IMR-90 (cell line): ENCODE measurements at regions not wholly inside any gene's neighbourhood (a gene's known extent, or its start where the extent isn't known, plus 50 kb on each side); places are given as distances from the start of the nearest gene placed in this dataset.

Experiments
- ATAC-seq: fragments of 200-7000 bp; cut with Tn5 transposase; 2 replicates; pipeline ENCODE4 v1.9.1; 2020; ENCODE audit warnings: low read depth, mild to moderate bottlenecking, moderate library complexity
- BruUV-seq: library from RNA; stranded (reverse); fragments of 400-500 nt; replicated peaks from 2 replicates; lab custom pipeline; 2021; lab: Mats Ljungman, UMichigan
- CTCF ChIA-PET: fragments of 300-600 bp; formaldehyde crosslinking; extraction: SDS; loops from one replicate; lab custom pipeline; 2021; ENCODE audit warnings: antibody characterized with exemption; lab: Yijun Ruan, JAX
- POLR2A ChIA-PET: fragments of 300-600 bp; sonication (Branson Sonifier 250); formaldehyde crosslinking; loops from one replicate; lab custom pipeline; 2022; ENCODE audit warnings: antibody characterized with exemption; ENCODE audit not compliant: unreplicated experiment; lab: Charles Lee
- DNase-seq: peaks from one replicate; pipeline ENCODE4 v3.0.0; 2013
- H2AFZ ChIP-seq: replicated peaks from 2 replicates; pipeline ENCODE3; 2013; ENCODE audit warnings: low read length, mild to moderate bottlenecking; ENCODE audit not compliant: poor library complexity
- H2AK5ac ChIP-seq: 2 replicates; pipeline ENCODE4 v1.6.1; 2013; ENCODE audit warnings: low read depth, low read length, inconsistent platforms
- H2AK9ac ChIP-seq: replicated peaks from 2 replicates; pipeline ENCODE3; 2013; ENCODE audit warnings: mild to moderate bottlenecking, low read depth, low read length, moderate library complexity; ENCODE audit not compliant: poor library complexity
- H2BK120ac ChIP-seq: 2 replicates; pipeline ENCODE4 v1.6.1; 2013; ENCODE audit warnings: low read depth, low read length, inconsistent platforms
- H2BK15ac ChIP-seq: 3 replicates; pipeline ENCODE4 v1.6.1; 2013; ENCODE audit warnings: low read depth, low read length, inconsistent platforms
- H2BK20ac ChIP-seq: 2 replicates; pipeline ENCODE4 v1.6.1; 2013; ENCODE audit warnings: low read depth, mild to moderate bottlenecking, inconsistent platforms, low read length, moderate library complexity
- H2BK5ac ChIP-seq: 2 replicates; pipeline ENCODE4 v1.6.1; 2013; ENCODE audit warnings: mild to moderate bottlenecking, low read depth, low read length, inconsistent platforms; ENCODE audit not compliant: poor library complexity, severe bottlenecking
- H3K14ac ChIP-seq: replicated peaks from 2 replicates; pipeline ENCODE4 v1.6.1; 2013; ENCODE audit warnings: low read depth, low read length, inconsistent platforms
- H3K18ac ChIP-seq: 2 replicates; pipeline ENCODE4 v1.6.1; 2013; ENCODE audit warnings: low read depth, low read length, control low read depth
- H3K23ac ChIP-seq: 2 replicates; pipeline ENCODE4 v1.6.1; 2013; ENCODE audit warnings: low read depth, low read length, inconsistent platforms
- H3K27ac ChIP-seq: 2 replicates; pipeline ENCODE4 v1.5.1; 2013; ENCODE audit warnings: mild to moderate bottlenecking, control low read depth, low read length; ENCODE audit not compliant: insufficient read depth
- H3K27me3 ChIP-seq: 2 replicates; pipeline ENCODE4 v1.6.1; 2013; ENCODE audit warnings: low read length; ENCODE audit not compliant: control insufficient read depth, insufficient read depth
- H3K36me3 ChIP-seq: 2 replicates; pipeline ENCODE4 v1.6.1; 2013; ENCODE audit warnings: low read length, mixed read lengths; ENCODE audit not compliant: control insufficient read depth, insufficient read depth
- H3K4ac ChIP-seq: 2 replicates; pipeline ENCODE4 v1.6.1; 2013; ENCODE audit warnings: low read depth, low read length, inconsistent platforms
- H3K4me1 ChIP-seq: 2 replicates; pipeline ENCODE4 v1.6.1; 2013; ENCODE audit warnings: low read length, mixed read lengths; ENCODE audit not compliant: control insufficient read depth, insufficient read depth
- H3K4me2 ChIP-seq: 2 replicates; pipeline ENCODE4 v1.6.1; 2013; ENCODE audit warnings: low read depth, mild to moderate bottlenecking, control low read depth, low read length, moderate library complexity
- H3K4me3 ChIP-seq: 2 replicates; pipeline ENCODE4 v1.5.1; 2013; ENCODE audit warnings: low read depth, mild to moderate bottlenecking, control low read depth, low read length, moderate library complexity; ENCODE audit not compliant: insufficient read depth
- H3K56ac ChIP-seq: 2 replicates; pipeline ENCODE4 v1.6.1; 2013; ENCODE audit warnings: low read length, inconsistent platforms; ENCODE audit not compliant: insufficient read depth; ENCODE audit errors: extremely low read depth
- H3K79me1 ChIP-seq, 2 experiments: 2 replicates each; pipeline ENCODE4 v1.6.1; 2013; ENCODE audit warnings: low read length in 2 of 2, inconsistent platforms in 1 of 2, low read depth in 1 of 2
- H3K9ac ChIP-seq: 2 replicates; pipeline ENCODE4 v1.6.1; 2013; ENCODE audit warnings: low read depth, low read length, control low read depth
- H3K9me1 ChIP-seq: 2 replicates; pipeline ENCODE4 v1.6.1; 2013; ENCODE audit warnings: low read length, inconsistent platforms; ENCODE audit not compliant: insufficient read depth
- H3K9me3 ChIP-seq: 2 replicates; pipeline ENCODE4 v1.6.1; 2013; ENCODE audit warnings: low read length; ENCODE audit not compliant: control insufficient read depth, insufficient read depth
- H4K20me1 ChIP-seq: 2 replicates; pipeline ENCODE4 v1.6.1; 2013; ENCODE audit warnings: low read length, inconsistent platforms; ENCODE audit not compliant: insufficient read depth
- H4K5ac ChIP-seq: 2 replicates; pipeline ENCODE4 v1.6.1; 2013; ENCODE audit warnings: mild to moderate bottlenecking, low read depth, low read length, control low read depth
- H4K8ac ChIP-seq, 2 experiments: 2 replicates each; pipeline ENCODE4 v1.6.1; 2013; ENCODE audit warnings: low read depth in 2 of 2, low read length in 2 of 2, control low read depth in 1 of 2, inconsistent platforms in 1 of 2
- H4K91ac ChIP-seq: 2 replicates; pipeline ENCODE4 v1.6.1; 2013; ENCODE audit warnings: low read depth, low read length, inconsistent platforms; ENCODE audit not compliant: insufficient read depth
- BHLHE40 ChIP-seq: fragments of 150-350 bp; IDR thresholded peaks from 2 replicates; pipeline ENCODE4 v1.6.1; 2016; ENCODE audit warnings: mild to moderate bottlenecking, low read depth, low read length
- RAD21 ChIP-seq: IDR thresholded peaks from 2 replicates; pipeline ENCODE4 v1.6.1; 2012; ENCODE audit warnings: low read length, improper control_type of control experiment
- RFX5 ChIP-seq: IDR thresholded peaks from 2 replicates; pipeline ENCODE4 v1.8.0; 2012; ENCODE audit warnings: low read depth, mild to moderate bottlenecking, low read length, moderate library complexity
- WGBS, 2 experiments: methylation state at CpG; one replicate each; pipeline versions ENCODE4 v1.1.5 to v1.1.7; 2013; ENCODE audit warnings: missing lambda C conversion rate in 2 of 2; ENCODE audit not compliant: insufficient read length in 1 of 2; ENCODE audit errors: extremely low coverage in 2 of 2; 5-methylcytosine and 5-hydroxymethylcytosine counted together
- dilution Hi-C: fragments of 300-500 bp; cut with HindIII; formaldehyde crosslinking; loops from one replicate; pipeline ENCODE4 v1.14.3; 2018; ENCODE audit warnings: low sequenced_read_pairs; ENCODE audit not compliant: unreplicated experiment
- in situ Hi-C: fragments of 300-500 bp; cut with MboI; formaldehyde crosslinking; loops from 3 replicates; pipeline ENCODE4 v1.14.3; 2019; ENCODE audit warnings: low sequenced_read_pairs, inconsistent platforms, mixed read lengths
- intact Hi-C: fragments of 100-400 bp; cut with micrococcal nuclease; formaldehyde crosslinking; loops from 2 replicates; pipeline ENCODE4 v1.10.0; 2022
- TF ChIP-seq, protein P1 (sequence below): fragments of 150-350 bp; IDR thresholded peaks from 2 replicates; pipeline ENCODE4 v1.6.1; 2017; ENCODE audit warnings: mild to moderate bottlenecking, antibody characterized with exemption, low read length, low read depth

DNA sequence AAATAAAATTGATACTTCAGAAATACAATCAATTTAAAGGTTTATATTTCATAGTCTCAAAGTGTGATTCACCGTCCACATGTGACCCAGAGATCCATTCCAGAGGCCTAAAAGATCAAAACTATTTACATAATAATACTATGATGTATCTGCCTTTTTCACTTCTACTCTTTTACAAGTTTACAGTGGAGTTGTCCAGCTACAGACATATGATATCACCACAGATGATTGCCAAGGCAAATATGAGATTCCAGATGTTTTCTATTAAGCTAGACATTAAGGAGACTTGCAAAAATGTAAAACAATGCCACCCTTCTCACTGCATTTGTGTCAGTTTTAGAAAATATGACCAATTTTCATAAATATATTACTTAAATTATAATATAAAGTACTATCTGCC, 443.7 kb downstream of the GJA1 start:
- H3K4me1 ChIP-seq = peaks cover 9% of the 10 kb centered on the region
- in situ Hi-C loops (no loop called here), intact Hi-C loops (loop anchor here (2.0 to 5.0 kb wide), 2 partner anchors 70 to 153 kb away; no protein-coding TSS in a partner anchor), dilution Hi-C loops (no loop called here)
- no peak overlapping the region for H3K9ac ChIP-seq
- no peak overlapping the region for H3K18ac ChIP-seq
- H4K91ac ChIP-seq = no peak overlapping the region
- no peak overlapping the region for H2BK120ac ChIP-seq
- no peak overlapping the region for H2AFZ ChIP-seq
- DNase-seq = peak; percentile 93
- H2BK5ac ChIP-seq = no peak overlapping the region
- ChIA-PET POLR2A (no interaction called here), CTCF (interaction anchor here (0.6 to 0.9 kb wide), 3 partner anchors 30 to 141 kb away, joined by 4 read pairs; no protein-coding TSS in a partner anchor)
- TF ChIP-seq, protein P1, sequence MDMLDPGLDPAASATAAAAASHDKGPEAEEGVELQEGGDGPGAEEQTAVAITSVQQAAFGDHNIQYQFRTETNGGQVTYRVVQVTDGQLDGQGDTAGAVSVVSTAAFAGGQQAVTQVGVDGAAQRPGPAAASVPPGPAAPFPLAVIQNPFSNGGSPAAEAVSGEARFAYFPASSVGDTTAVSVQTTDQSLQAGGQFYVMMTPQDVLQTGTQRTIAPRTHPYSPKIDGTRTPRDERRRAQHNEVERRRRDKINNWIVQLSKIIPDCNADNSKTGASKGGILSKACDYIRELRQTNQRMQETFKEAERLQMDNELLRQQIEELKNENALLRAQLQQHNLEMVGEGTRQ = peak; percentile 78
- TF ChIP-seq RFX5 = no peak
- TF ChIP-seq BHLHE40 = 0 out of 2 replicates have a peak, but pooled peaks have one; percentile 12
- TF ChIP-seq RAD21 = no peak
- H3K27ac ChIP-seq = no peak overlapping the region
- no peak overlapping the region for H4K8ac ChIP-seq
- no peak overlapping the region for H3K4ac ChIP-seq
- ATAC-seq = peak; percentile 76
- no peak overlapping the region for H2AK5ac ChIP-seq
- H3K9me1 ChIP-seq = 0 out of 2 replicates have a peak, but pooled peaks cover 3% of the 10 kb centered on the region
- WGBS, 2 experiments = no CpG with 5 or more reads among the region's 1 CpG
- H3K56ac ChIP-seq = no peak overlapping the region
- BruUV-seq = no TSS peak
- no peak overlapping the region for H2BK15ac ChIP-seq
- no peaks in the 10 kb centered on the region for H3K27me3 ChIP-seq
- no peak overlapping the region for H3K23ac ChIP-seq
- no peak overlapping the region for H3K14ac ChIP-seq
- no peak overlapping the region for H2AK9ac ChIP-seq
- H3K79me1 ChIP-seq = no peaks in the 10 kb centered on the region
- H4K5ac ChIP-seq = no peak overlapping the region
- no peak overlapping the region for H2BK20ac ChIP-seq
- no peak overlapping the region for H3K4me2 ChIP-seq
- H3K4me3 ChIP-seq = no peak overlapping the region
- no peaks in the 10 kb centered on the region for H3K9me3 ChIP-seq
- H3K36me3 ChIP-seq = no peaks in the 10 kb centered on the region
- no peaks in the 10 kb centered on the region for H4K20me1 ChIP-seq
